H9 (cell line): ENCODE measurements at regions not wholly inside any gene's neighbourhood (a gene's known extent, or its start where the extent isn't known, plus 50 kb on each side); places are given as distances from the start of the nearest gene placed in this dataset.

Source experiments
- DNase-seq: peaks from one replicate; pipeline ENCODE4 v3.0.0-alpha.2; 2017
- H2AFZ ChIP-seq: one replicate; pipeline ENCODE4 v1.6.1; 2013; ENCODE audit warnings: mild to moderate bottlenecking, low read length, control low read depth, moderate library complexity
- H2AK5ac ChIP-seq: 2 replicates; pipeline ENCODE4 v1.6.1; 2013; ENCODE audit warnings: low read length, control low read depth, mixed read lengths; ENCODE audit not compliant: insufficient read length
- H2BK120ac ChIP-seq: one replicate; pipeline ENCODE4 v1.6.1; 2013; ENCODE audit warnings: low read depth, mild to moderate bottlenecking, low read length, control low read depth, inconsistent platforms; ENCODE audit not compliant: poor library complexity, severe bottlenecking
- H2BK12ac ChIP-seq: 2 replicates; pipeline ENCODE4 v1.6.1; 2013; ENCODE audit warnings: low read length, control low read depth, mixed read lengths, low read depth; ENCODE audit not compliant: insufficient read length
- H2BK15ac ChIP-seq: 2 replicates; pipeline ENCODE4 v1.6.1; 2013; ENCODE audit warnings: low read depth, low read length, control low read depth
- H2BK20ac ChIP-seq: one replicate; pipeline ENCODE4 v1.6.1; 2013; ENCODE audit warnings: low read depth, mild to moderate bottlenecking, low read length, control low read depth, inconsistent platforms; ENCODE audit not compliant: poor library complexity, severe bottlenecking
- H2BK5ac ChIP-seq: 2 replicates; pipeline ENCODE4 v1.6.1; 2013; ENCODE audit warnings: low read length, control low read depth, mixed read lengths; ENCODE audit not compliant: insufficient read length
- H3K14ac ChIP-seq: 2 replicates; pipeline ENCODE4 v1.6.1; 2013; ENCODE audit warnings: low read length, control low read depth; ENCODE audit not compliant: insufficient read depth
- H3K18ac ChIP-seq: 2 replicates; pipeline ENCODE4 v1.6.1; 2013; ENCODE audit warnings: low read depth, mild to moderate bottlenecking, mixed read lengths, low read length, control low read depth; ENCODE audit not compliant: insufficient read length
- H3K23ac ChIP-seq: 2 replicates; pipeline ENCODE4 v1.6.1; 2013; ENCODE audit warnings: low read length, control low read depth, mixed read lengths, low read depth; ENCODE audit not compliant: insufficient read length
- H3K23me2 ChIP-seq: 2 replicates; pipeline ENCODE4 v1.6.1; 2013; ENCODE audit warnings: low read depth, mild to moderate bottlenecking, mixed read lengths, low read length, control low read depth; ENCODE audit not compliant: insufficient read length, poor library complexity, severe bottlenecking
- H3K27ac ChIP-seq: 2 replicates; pipeline ENCODE4 v1.5.1; 2013; ENCODE audit warnings: low read length, control low read depth, mixed read lengths, low read depth; ENCODE audit not compliant: insufficient read length
- H3K27me3 ChIP-seq: 2 replicates; pipeline ENCODE4 v1.6.1; 2013; ENCODE audit warnings: low read length, control low read depth, inconsistent platforms; ENCODE audit not compliant: insufficient read depth
- H3K4ac ChIP-seq: 2 replicates; pipeline ENCODE4 v1.6.1; 2013; ENCODE audit warnings: low read depth, mild to moderate bottlenecking, control low read depth, inconsistent platforms, low read length, moderate library complexity
- H3K4me1 ChIP-seq: 2 replicates; pipeline ENCODE4 v1.6.1; 2013; ENCODE audit warnings: low read length, control low read depth, inconsistent platforms; ENCODE audit not compliant: insufficient read depth
- H3K4me2 ChIP-seq: 2 replicates; pipeline ENCODE4 v1.6.1; 2013; ENCODE audit warnings: low read length, control low read depth, mixed read lengths; ENCODE audit not compliant: insufficient read length, insufficient read depth
- H3K56ac ChIP-seq: 2 replicates; pipeline ENCODE4 v1.6.1; 2013; ENCODE audit warnings: low read depth, mild to moderate bottlenecking, mixed read lengths, low read length, control low read depth; ENCODE audit not compliant: insufficient read length
- H3K79me1 ChIP-seq: 2 replicates; pipeline ENCODE4 v1.6.1; 2013; ENCODE audit warnings: low read depth, mild to moderate bottlenecking, moderate library complexity, low read length, control low read depth, inconsistent platforms; ENCODE audit not compliant: insufficient read depth, poor library complexity, severe bottlenecking
- H3K79me2 ChIP-seq: 2 replicates; pipeline ENCODE4 v1.6.1; 2013; ENCODE audit warnings: low read length, control low read depth, inconsistent platforms; ENCODE audit not compliant: insufficient read depth
- H3K9ac ChIP-seq: 2 replicates; pipeline ENCODE4 v1.6.1; 2013; ENCODE audit warnings: low read length, control low read depth, mixed read lengths; ENCODE audit not compliant: insufficient read length; ENCODE audit errors: extremely low read depth
- H3K9me3 ChIP-seq: one replicate; pipeline ENCODE4 v1.6.1; 2013; ENCODE audit warnings: low read depth, low read length, inconsistent platforms; ENCODE audit not compliant: control insufficient read depth
- H3T11ph ChIP-seq: one replicate; pipeline ENCODE4 v1.6.1; 2013; ENCODE audit warnings: mild to moderate bottlenecking, low read length, control low read depth, inconsistent platforms
- H4K20me1 ChIP-seq: one replicate; pipeline ENCODE4 v1.6.1; 2013; ENCODE audit not compliant: control insufficient read depth, insufficient read length, insufficient read depth
- H4K5ac ChIP-seq: 2 replicates; pipeline ENCODE4 v1.6.1; 2013; ENCODE audit warnings: low read depth, mild to moderate bottlenecking, mixed read lengths, low read length, control low read depth; ENCODE audit not compliant: insufficient read length
- H4K8ac ChIP-seq: replicated peaks from 2 replicates; pipeline ENCODE4 v1.6.1; 2013; ENCODE audit warnings: low read length, control low read depth, mixed read lengths, low read depth; ENCODE audit not compliant: insufficient read length
- H4K91ac ChIP-seq: 2 replicates; pipeline ENCODE4 v1.6.1; 2013; ENCODE audit warnings: low read depth, mild to moderate bottlenecking, moderate library complexity, mixed read lengths, low read length, control low read depth; ENCODE audit not compliant: insufficient read length
- H3K27ac Mint-ChIP-seq, 3 experiments: 2 replicates in 2 of 3; 3 replicates in 1 of 3; pipeline ENCODE4 v1.8.0; 2020 to 2021; ENCODE audit warnings: mixed read lengths in 3 of 3, mild to moderate bottlenecking in 1 of 3, moderate library complexity in 1 of 3
- H3K27me3 Mint-ChIP-seq: 2 replicates; pipeline ENCODE4 v1.8.0; 2021; ENCODE audit warnings: low read depth, mild to moderate bottlenecking, moderate library complexity, mixed read lengths
- H3K36me3 Mint-ChIP-seq, 3 experiments: 2 replicates in 2 of 3; 3 replicates in 1 of 3; pipeline ENCODE4 v1.8.0; 2020 to 2021; ENCODE audit warnings: low read depth in 3 of 3, mixed read lengths in 3 of 3; ENCODE audit not compliant: insufficient read depth in 1 of 3
- H3K4me1 Mint-ChIP-seq, 2 experiments: 2 replicates each; pipeline ENCODE4 v1.8.0; 2020; ENCODE audit warnings: mixed read lengths in 2 of 2
- H3K4me3 Mint-ChIP-seq, 2 experiments: 2 replicates in 1 of 2; 3 replicates in 1 of 2; pipeline ENCODE4 v1.8.0; 2020 to 2021; ENCODE audit warnings: mild to moderate bottlenecking in 2 of 2, mixed read lengths in 2 of 2, moderate library complexity in 1 of 2
- H3K9me3 Mint-ChIP-seq, 2 experiments: 2 replicates in 1 of 2; 3 replicates in 1 of 2; pipeline ENCODE4 v1.8.0; 2020; ENCODE audit warnings: mild to moderate bottlenecking in 2 of 2, mixed read lengths in 2 of 2, moderate library complexity in 1 of 2
- CTCF ChIP-seq: fragments of 200-600 bp; sonication (generic); conservative IDR thresholded peaks from 3 replicates; pipeline ENCODE4 v1.8.0; 2021; ENCODE audit warnings: antibody characterized with exemption, mild to moderate bottlenecking
- WGBS: extraction: QIAGEN DNeasy Blood & Tissue Kit; methylation state at CpG from one replicate; pipeline ENCODE4 v1.1.7; 2013; ENCODE audit warnings: missing lambda C conversion rate, low lambda C conversion rate, mixed read lengths; ENCODE audit not compliant: insufficient read length; ENCODE audit errors: extremely low coverage; 5-methylcytosine and 5-hydroxymethylcytosine counted together

- Histone ChIP-seq H3K9me3 (no peaks in the 10 kb centered on the region), H3K4me1 (no peaks in the 10 kb centered on the region), H3K79me2 (no peaks in the 10 kb centered on the region), H3T11ph (peak overlapping the region; percentile 29), H3K23ac (no peak overlapping the region), H3K18ac (no peak overlapping the region), H3K9ac (no peak overlapping the region), H3K23me2 (no peaks in the 10 kb centered on the region), H4K8ac (no peak overlapping the region), H3K4ac (no peak overlapping the region), H2BK20ac (no peak overlapping the region), H2BK12ac (no peak overlapping the region), H4K5ac (no peak overlapping the region), H2BK120ac (no peak overlapping the region), H3K14ac (no peak overlapping the region), H4K91ac (no peak overlapping the region), H3K79me1 (no peaks in the 10 kb centered on the region), H2AFZ (no peak overlapping the region), H2AK5ac (no peak overlapping the region), H3K56ac (no peak overlapping the region), H3K27ac (no peak overlapping the region), H4K20me1 (no peaks in the 10 kb centered on the region), H3K4me2 (no peak overlapping the region), H2BK15ac (no peak overlapping the region), H2BK5ac (no peak overlapping the region), H3K27me3 (no peaks in the 10 kb centered on the region)
- H3K4me1 Mint-ChIP-seq = no peaks in the 10 kb centered on the region
- no peak for DNase-seq
- H3K4me3 Mint-ChIP-seq = no peak overlapping the region
- no peak for TF ChIP-seq CTCF
- WGBS = no CpG with 5 or more reads among the region's 6 CpGs
- no peaks in the 10 kb centered on the region for H3K27me3 Mint-ChIP-seq
- H3K27ac Mint-ChIP-seq = 0 out of 7 replicates have a peak overlapping the region, but pooled peaks of 1 of the 3 experiments have one; percentile 14
- H3K36me3 Mint-ChIP-seq = no peaks in the 10 kb centered on the region
- H3K9me3 Mint-ChIP-seq = no peaks in the 10 kb centered on the region
These were observed 161.0 kb downstream of the HGF start for GRCh38 chr7:81608748-81609382.
